C4-2B (cell line): ENCODE measurements at regions not wholly inside any gene's neighbourhood (a gene's known extent, or its start where the extent isn't known, plus 50 kb on each side); places are given as distances from the start of the nearest gene placed in this dataset.

Source experiments
- CTCF ChIP-seq: fragments of 450-650 bp; conservative IDR thresholded peaks from 2 replicates; pipeline ENCODE4 v1.5.1; 2017; ENCODE audit warnings: mild to moderate bottlenecking
- ZFX ChIP-seq: fragments of 450-650 bp; IDR thresholded peaks from 2 replicates; pipeline ENCODE4 v1.6.1; 2017

DNA sequence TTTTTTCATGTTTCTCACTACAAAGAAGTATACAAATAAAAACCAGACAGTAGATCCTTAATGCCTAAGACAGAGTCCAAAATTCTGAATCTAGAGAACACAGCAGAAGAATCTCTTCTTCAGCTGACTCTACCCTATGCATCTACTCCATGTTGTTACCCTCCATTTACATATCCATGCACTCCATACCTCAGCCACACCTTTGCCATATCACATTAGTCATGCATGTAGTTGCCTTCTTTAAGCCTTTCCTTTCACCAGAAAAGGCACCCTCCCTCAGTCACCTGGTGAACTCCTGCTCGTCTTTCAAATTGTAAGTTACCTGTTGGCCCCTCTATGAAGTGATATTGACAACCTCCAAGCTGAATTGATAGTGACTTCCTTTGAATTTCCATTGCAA is 271.2 kb upstream of the FAR2 start:
- TF ChIP-seq CTCF (no peak), ZFX (no peak)
